GM12874 (cell line): ENCODE measurements at regions not wholly inside any gene's neighbourhood (a gene's known extent, or its start where the extent isn't known, plus 50 kb on each side); places are given as distances from the start of the nearest gene placed in this dataset.

Experiments
- TF ChIP-seq, protein P1 (sequence below): IDR thresholded peaks from 2 replicates; pipeline ENCODE4 v1.5.1; 2011; ENCODE audit warnings: low read depth, mild to moderate bottlenecking, control low read depth, low read length, moderate library complexity; ENCODE audit not compliant: insufficient read depth

DNA sequence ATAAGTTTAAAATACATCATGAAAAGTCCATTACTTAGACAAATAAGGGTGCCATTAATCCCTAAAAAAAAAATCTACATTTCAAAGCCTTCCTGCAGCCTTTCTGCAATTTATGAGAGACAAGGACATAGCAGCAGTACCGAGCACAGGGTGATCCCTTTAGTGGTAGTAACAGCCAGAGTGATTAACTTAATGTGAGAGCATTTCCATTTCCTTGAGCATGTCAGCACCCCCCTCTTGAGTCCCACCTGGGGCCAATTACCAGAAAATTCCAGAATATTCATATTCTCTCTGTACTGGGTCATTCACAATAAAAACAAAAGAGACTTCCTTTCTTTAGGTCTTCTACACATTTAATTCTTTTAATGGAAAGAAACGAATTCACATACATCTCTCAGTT is 546.9 kb upstream of the CCDC54 start:
- TF ChIP-seq, protein P1, sequence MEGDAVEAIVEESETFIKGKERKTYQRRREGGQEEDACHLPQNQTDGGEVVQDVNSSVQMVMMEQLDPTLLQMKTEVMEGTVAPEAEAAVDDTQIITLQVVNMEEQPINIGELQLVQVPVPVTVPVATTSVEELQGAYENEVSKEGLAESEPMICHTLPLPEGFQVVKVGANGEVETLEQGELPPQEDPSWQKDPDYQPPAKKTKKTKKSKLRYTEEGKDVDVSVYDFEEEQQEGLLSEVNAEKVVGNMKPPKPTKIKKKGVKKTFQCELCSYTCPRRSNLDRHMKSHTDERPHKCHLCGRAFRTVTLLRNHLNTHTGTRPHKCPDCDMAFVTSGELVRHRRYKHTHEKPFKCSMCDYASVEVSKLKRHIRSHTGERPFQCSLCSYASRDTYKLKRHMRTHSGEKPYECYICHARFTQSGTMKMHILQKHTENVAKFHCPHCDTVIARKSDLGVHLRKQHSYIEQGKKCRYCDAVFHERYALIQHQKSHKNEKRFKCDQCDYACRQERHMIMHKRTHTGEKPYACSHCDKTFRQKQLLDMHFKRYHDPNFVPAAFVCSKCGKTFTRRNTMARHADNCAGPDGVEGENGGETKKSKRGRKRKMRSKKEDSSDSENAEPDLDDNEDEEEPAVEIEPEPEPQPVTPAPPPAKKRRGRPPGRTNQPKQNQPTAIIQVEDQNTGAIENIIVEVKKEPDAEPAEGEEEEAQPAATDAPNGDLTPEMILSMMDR, result no peak

DNA sequence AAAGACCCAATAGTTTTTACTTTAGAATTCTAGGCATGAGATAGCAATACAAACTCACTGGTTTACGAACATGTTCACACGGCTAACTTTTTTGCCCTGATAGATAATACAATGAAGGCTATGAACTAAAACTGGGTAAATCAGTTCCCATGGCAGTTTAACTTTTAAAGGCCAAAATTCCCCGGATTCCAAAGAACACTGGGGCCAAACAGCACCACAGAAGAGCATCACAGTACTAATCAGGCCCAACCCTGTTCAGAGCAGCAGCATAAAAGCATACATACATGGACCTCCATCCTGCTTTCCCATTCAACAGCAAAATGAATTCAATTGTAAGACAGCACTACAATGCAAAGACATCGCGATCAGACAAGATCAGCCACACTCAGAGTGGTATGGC is 540.3 kb upstream of the CCDC54 start:
- TF ChIP-seq, protein P1, result no peak

GRCh38 chr3:106837616-106838015 is 539.6 kb upstream of the CCDC54 start:
- TF ChIP-seq, protein P1, result no peak

DNA sequence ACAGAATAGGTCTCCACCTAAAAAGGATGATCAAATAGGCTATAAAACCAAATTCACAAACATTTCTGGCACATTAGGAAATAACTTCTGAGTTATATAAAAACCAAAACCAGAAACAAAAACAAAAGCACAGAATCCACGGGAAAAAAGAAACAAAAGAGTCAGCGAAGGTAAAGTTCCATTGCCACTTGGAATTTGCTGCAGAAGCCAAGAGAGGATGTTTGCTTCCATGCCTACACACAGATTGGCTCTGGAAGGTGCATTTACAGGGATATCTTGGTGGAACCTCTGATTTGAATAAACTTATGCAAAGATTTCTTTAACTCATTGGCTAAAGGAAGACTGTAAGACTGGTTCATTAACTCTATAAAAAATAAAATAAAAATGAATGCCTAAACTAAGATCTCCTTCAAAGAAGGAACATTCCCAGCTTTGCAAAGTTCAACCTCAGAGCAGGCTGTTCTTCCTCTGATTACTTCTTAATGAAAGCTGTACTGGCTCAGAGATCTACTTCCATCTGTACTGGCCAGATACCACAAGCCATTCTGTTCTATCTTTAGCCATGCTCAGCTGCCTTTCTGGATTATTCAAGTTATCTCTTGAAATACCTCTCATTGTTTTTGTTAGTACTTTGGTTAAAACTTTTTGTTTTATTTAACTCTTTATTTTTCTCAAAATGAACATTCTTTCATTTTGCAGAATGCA is 537.5 kb upstream of the CCDC54 start:
- TF ChIP-seq, protein P1, result no peak

DNA sequence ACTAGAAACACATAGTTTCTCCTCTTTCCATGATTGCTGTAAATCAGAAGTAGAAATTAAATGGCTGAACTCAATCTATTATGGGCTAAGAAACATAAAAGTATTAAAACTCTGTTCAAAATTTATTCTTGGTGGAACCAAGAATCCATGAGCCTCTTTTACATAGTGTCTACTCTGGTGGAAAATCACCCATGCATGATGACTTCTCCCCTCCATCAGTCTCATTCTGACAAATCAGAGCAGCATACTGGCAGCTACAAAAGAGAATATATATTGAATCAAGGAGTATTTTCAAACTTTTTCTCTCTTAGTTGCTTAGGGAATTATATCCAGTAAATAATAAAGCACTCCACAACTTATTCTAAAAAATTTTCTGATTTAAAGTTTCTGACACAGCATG is 536.9 kb upstream of the CCDC54 start:
- TF ChIP-seq, protein P1, result no peak

DNA sequence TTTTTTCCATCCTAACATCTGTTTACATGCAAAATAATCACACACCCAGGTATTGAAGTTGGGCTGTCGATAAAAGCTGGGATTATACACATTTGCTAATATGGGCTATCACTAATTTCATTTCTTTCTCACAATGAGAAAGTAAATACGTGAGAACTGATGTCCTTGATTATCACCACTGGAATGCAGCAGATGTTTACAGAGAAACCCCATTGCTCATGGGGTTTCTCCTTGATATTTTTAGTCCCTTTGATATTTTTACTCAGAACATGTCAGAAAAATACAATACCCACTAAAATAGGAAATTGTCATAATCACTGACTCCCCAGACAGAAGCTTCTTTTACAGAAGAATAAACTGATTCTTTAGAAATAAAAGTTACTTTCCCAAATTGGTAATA is 535.1 kb upstream of the CCDC54 start:
- TF ChIP-seq, protein P1, result no peak

DNA sequence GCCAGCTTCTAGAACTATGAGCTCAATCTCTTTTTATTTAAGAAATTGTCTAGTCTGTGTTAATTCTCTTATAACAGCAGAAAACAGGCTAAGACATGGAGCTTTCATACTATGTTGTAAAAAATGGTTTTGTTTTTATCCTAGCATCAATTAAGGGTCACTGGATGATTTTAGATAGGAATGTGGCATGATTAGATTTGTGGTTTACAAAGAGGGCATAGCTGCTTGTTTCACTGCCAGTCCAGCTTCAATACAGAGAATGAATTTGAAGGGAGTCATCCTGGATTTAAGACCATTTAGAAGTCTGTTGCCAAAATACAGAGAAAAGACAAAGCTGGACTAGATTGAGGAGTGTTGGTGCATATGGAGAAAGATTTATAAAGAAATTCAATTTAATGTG is 532.6 kb upstream of the CCDC54 start:
- TF ChIP-seq, protein P1, result no peak

DNA sequence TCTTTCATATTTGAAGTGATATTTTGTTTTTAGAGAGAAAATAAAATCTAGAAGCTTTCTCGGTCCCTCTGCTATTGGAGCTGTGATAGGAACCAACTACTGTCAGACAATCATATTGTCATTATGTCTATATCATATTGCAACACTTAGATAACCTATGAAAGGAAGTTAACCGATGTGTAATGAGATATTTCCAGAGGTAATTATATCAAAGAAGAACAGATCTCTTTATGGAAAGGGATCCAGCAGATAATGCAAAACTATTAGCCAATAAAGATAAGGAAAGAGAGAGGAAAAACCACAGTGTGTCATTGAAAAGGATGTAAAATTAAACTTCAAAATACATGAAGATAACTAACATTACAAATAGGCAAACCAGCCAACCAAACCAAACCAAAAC is 529.1 kb upstream of the CCDC54 start:
- TF ChIP-seq, protein P1, result no peak
